NCI-H2196 treated with DMSO at 0.1 percent for 48 hours (cell line): ENCODE measurements at regions not wholly inside any gene's neighbourhood (a gene's known extent, or its start where the extent isn't known, plus 50 kb on each side); places are given as distances from the start of the nearest gene placed in this dataset.

ENCODE experiments used
- DNase-seq: peaks from one replicate; lab custom pipeline; 2025; ENCODE audit not compliant: unreplicated experiment; lab: John Stamatoyannopoulos, UW

DNA sequence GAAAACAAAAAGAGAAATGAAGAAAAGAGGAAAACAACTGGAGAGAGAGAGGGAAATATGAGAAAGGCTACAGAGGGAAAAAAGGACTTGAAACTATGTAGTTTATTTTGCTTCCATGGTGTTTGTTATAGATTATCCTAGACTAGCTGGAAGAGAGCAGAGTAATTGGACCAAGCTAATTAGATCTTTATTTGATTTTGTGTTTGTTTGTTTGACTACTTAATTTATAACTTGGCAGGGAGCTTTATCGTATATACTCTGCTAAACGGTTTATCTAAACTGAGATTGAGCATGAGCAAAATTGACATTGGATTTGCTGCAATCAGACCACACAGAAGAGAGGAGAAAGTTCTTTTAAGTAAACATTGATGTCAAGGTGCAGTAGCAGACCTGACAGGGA is 443.8 kb upstream of the USP24 start:
- no peak for DNase-seq

DNA sequence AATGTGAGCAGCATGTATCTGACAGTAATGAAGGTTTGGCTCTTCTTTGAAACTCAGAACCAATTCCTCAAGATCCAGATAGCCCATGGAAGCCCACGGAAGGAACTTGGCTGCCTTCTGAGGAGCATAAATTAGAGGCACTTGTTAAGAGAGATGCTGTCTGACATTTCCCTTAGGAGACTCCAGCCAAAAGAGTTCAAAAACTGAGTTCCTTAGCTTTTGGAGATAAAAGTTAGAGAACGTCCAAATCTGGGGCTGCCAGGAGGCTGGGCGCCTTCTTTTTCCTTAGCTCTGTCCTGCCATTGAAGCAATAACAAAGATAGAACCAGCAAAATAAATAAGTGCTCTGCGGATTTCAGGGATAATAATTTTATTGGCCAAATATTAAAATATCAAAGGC is 439.6 kb upstream of the USP24 start:
- DNase-seq: no peak

DNA sequence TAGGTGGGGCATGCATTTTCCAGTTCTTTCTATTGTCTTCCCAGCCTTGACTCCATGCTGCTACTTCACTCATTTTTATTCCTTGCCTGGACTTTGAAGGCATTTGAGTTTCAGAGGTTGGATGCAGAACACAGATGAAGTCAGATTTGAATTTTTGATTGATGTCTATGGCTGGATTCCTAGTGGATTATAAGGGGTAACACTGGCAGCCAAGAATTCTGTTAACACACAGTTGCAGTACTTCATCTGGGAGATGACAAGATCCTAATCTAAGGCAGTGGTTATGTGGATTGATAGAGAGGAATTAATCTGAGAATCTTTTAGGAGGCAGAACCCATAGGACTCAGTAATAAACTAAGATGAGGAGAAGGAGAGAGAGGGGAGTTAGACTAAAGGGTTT is 439.0 kb upstream of the USP24 start:
- DNase-seq: no peak

DNA sequence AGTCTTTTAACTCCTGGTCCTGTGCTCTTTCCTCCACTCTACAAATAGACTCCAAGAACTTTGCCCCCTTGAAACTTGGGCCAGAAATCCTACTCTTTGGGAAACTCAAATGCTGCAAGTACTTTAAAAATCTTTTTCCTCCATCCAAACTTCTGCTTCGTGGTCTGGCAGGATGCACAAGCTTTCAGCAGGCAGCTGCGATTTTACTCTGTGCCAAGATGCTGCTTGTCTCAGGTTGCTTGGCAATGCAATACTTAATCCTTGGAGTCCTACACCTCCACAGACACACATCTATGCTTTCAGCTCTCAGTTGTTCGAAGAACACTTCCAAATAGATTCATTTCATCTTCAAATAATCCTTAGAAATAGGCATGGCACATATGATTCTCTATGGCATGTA is 435.3 kb upstream of the USP24 start:
- no peak for DNase-seq

DNA sequence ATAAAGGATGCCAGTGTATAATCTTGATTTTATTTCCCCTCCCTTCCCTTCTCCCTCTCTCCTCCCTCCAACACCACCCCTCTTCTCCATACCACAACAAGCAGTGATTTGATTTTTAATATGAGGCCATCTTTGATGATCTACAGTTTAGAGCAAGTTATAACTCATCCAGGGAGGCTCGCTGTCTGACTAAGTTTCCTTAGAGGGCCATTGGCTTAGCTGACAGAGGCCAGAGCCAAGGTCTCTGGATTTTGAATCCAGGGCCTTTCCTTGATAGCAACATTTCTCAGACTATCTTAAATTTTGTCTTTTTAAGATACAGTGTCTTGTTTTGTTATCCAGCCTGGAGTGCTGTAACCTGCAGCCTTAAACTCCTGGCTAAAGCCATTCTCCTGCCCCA is 431.0 kb upstream of the USP24 start:
- no peak for DNase-seq

DNA sequence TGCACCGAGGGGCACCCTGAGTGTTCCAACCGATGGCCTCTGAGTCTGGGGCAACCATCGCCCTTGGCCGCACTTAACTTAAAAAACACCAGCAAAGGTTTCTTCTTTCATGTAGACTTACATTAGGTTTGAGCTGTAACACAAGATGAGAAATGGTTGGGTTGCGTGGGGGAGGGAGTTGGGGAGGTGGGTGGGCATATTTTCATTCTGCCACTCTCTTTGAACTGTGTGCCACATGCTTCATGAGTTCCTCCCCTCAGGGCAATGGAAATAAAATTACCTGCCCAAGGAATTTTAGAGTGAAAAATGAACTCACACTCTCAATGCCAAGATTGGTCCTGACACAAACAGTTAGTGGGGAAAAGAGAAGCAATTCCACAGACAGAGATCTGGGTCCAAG is 430.1 kb upstream of the USP24 start:
- DNase-seq: no peak

DNA sequence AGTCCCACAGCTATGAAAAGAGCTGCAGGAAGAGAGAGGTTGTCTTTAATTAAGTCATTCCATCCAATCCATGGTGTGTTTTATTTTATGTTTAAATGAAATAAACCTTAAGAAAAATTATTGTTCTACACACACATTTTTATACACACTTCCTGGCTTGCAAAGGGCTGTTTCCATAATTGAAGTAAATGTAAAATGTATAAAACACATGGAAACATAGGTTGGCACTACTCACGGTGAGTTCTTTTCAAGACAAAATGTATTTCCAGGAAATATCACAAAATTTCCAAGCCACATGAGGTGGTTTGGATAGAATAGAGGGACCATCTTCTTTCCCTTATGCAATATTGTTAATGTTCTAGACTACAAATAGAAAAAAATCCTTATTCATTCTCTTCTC is 426.8 kb upstream of the USP24 start:
- DNase-seq: no peak

DNA sequence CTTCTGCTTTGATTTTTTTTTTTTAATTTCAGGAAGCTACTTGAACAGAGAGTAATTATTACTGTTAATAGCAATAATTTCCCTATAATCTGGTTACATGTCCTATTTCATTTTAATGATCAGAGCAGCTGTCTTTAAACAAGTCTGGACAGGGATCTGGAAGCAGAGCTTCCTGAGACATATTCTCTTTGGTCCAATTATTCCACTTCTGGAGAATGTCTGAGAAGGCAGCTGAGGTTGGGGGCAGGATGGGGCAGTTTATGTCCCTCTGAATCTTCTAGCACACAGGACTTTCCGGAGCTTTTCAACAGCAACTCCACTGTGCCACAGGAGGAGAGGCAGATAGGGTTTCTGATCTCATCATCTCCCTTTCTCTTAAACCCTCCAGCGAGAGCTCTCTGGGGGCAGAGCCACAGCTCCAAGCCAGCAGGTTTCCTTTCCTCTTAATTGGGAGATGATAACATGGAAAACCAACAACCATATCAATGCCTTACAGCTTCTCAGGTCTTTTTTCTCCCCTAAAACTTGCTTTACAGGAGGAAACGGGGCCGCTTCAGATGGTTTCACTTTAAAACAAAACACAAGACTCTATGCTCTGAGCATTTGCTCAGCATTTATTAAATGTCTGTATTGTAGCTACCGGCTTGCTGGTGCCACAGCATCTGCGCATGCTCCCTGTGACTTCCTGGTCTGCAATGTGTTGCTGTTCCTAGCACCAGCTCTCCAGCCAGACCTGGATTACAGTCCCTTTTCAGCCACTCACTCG is 425.7 kb upstream of the USP24 start:
- DNase-seq: no peak

DNA sequence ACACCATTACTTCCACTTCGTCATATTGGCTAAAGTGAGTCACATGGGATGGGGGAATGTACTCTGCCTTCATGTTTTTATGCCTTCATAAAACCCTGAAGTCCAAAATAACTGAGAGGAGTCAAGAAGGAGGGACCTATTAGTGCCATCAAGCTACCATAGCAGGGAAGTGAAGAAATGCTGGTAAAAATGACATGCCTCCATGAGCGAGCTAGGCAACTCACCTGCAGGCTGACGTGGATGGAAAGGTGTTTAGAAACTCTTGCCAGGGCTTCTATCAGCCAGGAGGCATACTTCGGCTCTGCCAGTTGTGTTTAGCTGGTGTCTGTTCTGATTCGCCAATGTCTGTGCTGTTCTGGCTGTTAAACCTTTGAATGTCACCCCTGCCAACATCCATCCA is 424.4 kb upstream of the USP24 start:
- DNase-seq: no peak

DNA sequence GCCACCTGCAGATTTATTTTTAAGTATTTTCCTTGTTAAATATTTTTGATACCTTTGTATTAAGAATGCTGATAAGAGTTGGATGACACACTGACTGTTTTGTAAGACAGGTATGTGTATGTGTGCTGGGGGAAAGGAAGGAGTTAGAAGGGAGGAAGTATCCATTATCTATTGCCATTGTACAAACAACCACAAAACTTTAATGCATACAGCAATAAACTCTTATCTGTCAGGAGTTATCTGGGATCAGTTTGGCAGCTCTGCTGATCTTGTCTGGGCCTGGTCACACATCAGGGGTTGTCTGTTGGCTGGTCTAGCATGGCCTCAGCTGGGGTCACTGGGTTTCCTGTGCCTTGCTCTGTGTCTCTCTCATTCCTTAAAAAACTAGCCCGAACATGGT is 423.9 kb upstream of the USP24 start:
- no peak for DNase-seq

DNA sequence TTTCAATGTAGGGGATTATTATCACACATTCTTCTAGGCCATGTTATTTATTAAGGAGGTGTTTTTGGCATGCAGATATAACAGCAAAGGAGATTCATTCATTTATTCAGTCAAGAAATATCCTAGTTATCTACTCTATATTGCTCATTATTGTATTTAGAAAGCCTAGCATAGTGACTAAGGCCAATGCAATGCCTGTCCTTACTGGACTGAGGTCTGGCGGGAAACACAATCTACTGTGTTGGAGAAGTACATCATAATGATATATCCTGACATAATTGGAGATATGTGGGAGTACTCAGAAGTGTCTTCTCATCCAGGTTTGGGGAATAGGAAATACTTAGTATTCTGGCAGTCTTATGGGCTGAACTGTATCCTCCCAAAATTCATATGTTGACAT is 421.5 kb upstream of the USP24 start:
- no peak for DNase-seq

DNA sequence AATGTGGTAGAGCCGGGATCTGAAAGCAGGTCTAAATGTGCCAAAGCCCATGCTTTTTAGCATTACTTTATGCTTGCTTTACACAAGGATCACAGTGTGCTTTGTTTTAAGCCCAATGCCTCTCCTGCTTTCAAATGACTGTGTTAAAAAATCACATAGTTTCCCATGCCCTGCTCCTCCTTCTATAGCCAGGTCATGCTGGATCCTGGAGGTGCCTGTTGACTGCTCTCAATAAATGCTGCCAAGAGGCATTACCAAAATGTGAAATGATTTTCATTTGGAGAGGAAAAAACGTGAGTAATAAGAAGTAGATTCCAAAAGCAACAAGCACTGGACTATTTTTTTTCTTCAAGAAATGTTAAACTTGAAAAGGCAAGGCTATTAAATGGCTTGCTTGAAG is 420.7 kb upstream of the USP24 start:
- no peak for DNase-seq

DNA sequence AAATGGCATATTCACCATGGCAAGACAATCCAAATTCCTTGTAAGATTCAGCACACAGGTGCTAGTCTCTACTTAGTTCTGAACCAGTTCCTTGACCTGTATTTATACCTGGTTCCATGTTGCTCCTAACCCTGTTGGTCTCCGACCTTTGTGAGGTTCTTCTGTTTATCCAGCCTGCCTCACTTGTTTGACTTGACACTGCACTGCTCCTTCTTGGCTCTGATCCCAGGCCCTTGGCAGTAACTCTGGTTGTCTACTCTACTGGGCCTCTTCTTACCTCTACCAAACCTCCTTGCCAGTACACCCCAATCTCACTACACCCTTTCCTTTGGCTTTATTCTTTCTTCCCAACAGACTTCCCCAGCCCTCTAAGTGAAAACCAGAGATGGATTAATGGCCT is 419.4 kb upstream of the USP24 start:
- no peak for DNase-seq

DNA sequence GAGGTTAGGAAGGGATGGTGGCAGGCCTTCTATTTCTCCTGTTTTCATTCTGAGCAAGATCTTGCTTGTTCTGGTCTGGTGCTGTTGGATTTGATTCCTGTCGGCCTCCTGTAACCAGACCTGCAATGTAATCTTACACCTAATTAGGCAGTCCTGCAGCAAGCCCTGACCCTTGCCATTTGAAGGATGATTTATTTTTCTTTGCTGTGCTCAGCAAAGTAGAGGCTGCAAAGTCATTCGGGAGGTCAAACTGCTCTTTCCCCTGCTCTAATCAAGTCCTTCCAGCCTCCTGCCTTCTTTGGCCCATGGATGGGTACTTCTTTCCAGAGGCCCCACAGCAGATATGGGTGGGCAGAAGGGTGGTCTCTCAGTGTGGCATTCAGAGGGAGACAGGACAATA is 417.7 kb upstream of the USP24 start:
- no peak for DNase-seq

DNA sequence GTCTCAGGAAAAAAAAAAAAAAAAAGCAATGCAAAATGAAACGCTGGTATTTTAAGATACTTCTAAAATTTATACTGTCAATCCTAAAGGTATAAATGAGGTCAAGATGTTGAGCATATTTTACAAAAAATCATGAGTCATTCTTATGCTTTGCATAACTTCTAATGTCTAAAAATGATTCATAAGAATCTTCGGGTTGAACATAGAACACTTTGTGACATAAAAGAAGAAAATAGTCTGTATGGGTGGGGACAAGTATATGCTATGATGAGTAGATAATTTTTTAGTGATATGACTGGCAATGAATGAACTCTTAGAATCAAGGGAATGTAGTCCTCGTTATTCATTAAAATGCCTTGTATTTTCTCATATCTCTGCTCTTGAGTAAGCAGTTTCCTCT is 416.9 kb upstream of the USP24 start:
- no peak for DNase-seq

DNA sequence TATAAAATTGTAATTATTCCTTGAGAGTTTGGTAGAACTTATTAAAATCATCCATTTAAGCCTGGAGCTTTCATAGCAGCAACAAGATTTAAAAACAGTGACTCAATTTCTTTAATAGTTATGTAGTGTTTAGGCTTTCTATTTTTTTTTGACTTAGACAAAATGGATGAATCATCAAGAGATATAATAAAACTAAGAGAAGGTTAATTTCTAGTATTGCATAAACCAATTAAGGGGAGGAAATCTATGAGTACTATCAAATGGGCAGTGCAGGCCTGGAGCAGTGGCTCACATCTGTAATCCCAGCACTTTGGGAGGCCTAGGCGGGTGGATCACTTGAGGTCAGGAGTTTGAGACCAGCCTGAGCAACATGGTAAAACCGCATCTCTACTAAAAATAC is 416.3 kb upstream of the USP24 start:
- DNase-seq: no peak

DNA sequence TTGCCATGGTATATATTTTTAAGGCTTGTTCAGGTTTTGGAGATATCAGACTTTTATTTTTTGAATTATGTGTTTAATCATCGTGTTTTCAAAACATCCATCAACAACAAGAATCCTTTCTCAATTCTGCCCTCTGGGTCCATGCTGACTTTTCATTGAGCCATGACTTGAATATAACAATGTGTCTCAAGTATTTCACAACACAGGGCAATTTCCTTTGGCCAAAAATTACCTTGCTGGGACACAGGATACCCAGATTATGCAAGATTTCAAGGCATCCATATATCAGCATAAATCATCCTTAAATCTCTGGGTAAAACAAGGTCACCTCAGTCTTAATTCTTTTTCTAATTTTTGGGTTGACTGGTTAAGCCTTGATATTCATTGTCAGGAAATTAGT is 411.2 kb upstream of the USP24 start:
- DNase-seq: no peak

DNA sequence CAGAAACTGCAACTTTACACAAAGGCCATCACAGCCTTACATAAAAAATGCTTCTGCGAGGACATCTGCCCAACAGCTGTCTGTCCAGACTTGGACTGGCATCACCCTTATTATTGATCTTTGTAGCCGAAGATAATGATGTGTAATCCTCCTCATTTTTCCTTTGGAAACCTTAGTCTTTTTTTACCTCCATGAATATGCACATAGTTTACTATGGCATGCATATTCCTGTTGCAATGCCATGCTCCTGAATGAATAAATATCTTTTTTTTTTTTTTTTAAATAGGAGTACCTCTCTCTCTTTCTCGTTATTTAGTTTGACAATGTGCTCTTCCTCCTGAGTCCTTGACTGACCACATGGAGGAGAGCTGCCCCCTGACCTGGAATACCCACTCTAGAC is 409.6 kb upstream of the USP24 start:
- no peak for DNase-seq

DNA sequence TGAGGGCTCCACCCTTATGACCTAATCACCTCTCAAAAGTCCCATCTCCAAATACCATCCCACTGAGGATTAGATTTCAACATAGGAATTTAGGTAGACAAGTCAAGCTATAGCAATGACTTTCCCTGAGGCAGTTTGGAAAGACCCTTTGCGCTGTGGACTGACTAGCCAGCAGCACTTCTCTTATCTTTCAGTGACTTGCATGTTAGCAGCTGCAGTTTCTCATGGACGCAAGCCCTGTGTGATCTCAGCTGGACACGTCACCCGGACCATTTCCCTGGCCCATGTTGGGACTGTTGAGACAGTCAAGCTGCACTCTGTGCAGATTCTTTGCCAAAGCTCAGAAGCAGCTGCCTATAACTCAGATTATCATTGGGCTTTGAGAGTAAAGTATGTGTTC is 408.1 kb upstream of the USP24 start:
- no peak for DNase-seq

DNA sequence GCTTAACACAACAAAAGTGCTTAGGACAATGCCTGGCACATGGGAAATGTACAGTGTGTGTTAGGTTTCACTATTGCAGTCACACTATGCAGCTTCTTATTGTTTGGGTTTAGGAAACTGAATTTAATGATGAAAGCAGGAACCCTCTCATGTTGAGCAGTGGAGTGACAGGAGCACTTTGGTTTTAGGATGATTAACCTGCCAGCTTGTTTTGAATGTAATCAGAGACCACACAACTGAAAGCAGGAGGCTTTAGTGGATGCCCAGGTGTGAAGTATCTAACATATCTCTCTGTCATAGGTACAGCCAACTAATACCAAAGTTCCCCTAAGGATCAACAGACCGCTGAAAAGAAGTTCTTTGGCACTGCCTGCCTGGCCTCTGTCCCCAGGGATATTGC is 406.9 kb upstream of the USP24 start:
- DNase-seq: no peak

DNA sequence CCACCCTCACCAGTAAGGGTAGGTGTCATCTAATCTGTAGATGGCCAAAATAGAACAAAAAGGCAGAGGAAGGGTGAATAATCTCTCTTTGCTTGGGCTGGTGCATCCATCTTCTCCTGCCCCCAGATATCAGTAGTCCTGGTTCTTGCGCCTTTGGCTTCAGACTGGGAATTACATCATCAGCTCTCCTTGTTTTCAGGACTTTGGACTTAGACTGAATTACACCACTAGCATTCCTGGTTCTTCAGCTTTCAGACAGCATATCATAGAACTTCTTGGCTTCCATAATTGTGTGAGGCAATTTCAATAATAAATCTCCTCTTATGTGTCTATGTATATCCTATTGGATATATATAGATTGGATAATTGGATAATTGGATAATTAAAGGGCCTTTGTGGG is 403.0 kb upstream of the USP24 start:
- no peak for DNase-seq

DNA sequence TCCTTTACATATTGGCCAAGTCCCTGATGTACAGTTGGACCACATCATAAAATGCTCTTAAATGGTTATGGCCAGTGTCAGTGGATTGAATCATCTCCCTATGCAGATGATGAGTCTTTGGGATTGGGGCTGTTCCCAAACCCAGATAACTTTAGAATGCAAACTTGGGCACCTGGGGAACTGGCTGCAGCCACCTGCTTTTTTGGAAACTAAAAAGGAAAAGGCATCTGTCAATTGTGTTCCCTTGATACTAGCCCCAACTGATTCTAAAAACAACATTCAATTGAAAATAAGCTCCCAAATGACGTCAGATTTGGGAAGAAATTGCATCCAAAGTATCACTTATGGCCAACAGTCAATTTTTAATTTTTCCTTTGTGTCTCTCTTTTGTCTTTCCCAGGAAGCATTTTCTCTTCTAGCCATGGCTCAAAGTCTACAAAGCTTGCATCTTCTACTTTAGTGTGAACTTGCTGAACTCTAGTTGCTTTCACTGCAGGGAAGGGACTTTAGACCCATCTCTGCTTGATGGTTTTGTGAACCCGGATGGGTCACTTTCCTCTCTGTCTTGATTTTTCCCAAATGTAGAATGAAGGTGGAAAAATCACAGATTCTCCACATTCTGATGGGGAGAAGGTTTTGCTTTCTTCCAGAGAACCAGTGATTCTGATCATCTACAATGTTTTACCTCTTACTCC is 402.3 kb upstream of the USP24 start:
- no peak for DNase-seq

DNA sequence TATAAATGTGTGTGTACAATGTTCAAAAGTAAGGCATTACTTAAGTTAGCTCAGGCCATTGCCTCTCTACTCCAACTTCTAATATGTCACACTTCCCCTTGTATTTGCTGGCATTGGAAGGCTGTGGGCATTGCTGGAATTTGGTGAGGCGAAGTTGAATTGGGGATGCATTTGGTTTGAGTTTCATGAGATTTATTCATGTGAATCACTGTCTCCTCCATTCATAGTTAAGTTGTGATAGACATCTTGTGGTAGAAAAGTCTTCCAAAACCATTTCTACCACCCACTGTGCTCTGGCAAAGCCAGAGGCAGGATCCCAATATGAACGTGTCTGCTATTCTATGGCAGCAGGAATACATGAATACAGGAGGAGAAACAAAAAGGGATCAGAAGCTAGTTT is 397.8 kb upstream of the USP24 start:
- DNase-seq: no peak
